ENCODE measurements at regions not wholly inside any gene's neighbourhood (a gene's known extent, or its start where the extent isn't known, plus 50 kb on each side); places are given as distances from the start of the nearest gene placed in this dataset.

GRCh38 chr18:37812961-37813360, 247.4 kb upstream of the CELF4 start:
- Histone ChIP-seq H3K36me3 (ENCODE audit: control insufficient read depth in 2 of 2, insufficient read depth in 2 of 2, low read length in 1 of 2) (no peaks in the 10 kb centered on the region), H3K27me3 (replicated peaks in 1 of 2; ENCODE audit: control insufficient read depth in 2 of 2, insufficient read depth in 2 of 2, low read length in 1 of 2) (no peaks in the 10 kb centered on the region), H3K4me1 (ENCODE audit: control insufficient read depth, insufficient read depth, low read length) (no peaks in the 10 kb centered on the region), H3K9me3 (replicated peaks; ENCODE audit: control insufficient read depth, insufficient read depth, low read length) (no peaks in the 10 kb centered on the region), H3K27ac (ENCODE audit: control insufficient read depth, insufficient read depth) (no peak overlapping the region), H3K79me2 (ENCODE audit: control insufficient read depth, insufficient read depth, low read length) (no peaks in the 10 kb centered on the region), H3K4me2 (ENCODE audit: control insufficient read depth, insufficient read depth) (no peak overlapping the region), H3K9ac (ENCODE audit: control insufficient read depth, insufficient read depth, low read length) (no peak overlapping the region), H4K20me1 (ENCODE audit: control insufficient read depth, insufficient read depth) (no peaks in the 10 kb centered on the region), H3K4me3 (no peak overlapping the region), H2AFZ (ENCODE audit: control insufficient read depth, low read depth, low read length) (no peak overlapping the region)
- no peak for FAIRE-seq
- ChIA-PET POLR2A (no interaction called here), RAD21 (ENCODE audit: unreplicated experiment) (no interaction called here), SMC1A (ENCODE audit: uncharacterized antibody, unreplicated experiment) (no interaction called here), CTCF (no interaction called here)
- WGBS (ENCODE audit: insufficient coverage, insufficient replicate concordance, low lambda C conversion rate, missing lambda C conversion rate): 22% methylated on average over 3 of the region's 3 CpGs
- no peak for DNase-seq (ENCODE audit: low read depth, low spot score)
- ATAC-seq: no peak
- no TSS peak for BruUV-seq (replicated peaks)
- intact Hi-C loops (cut with micrococcal nuclease; ENCODE audit: unreplicated experiment) (no loop called here), in situ Hi-C loops (cut with MboI) (no loop called here)
- TF ChIP-seq IKZF2 (IDR thresholded peaks at IDR 0.05) (no peak), E2F4 (IDR thresholded peaks at IDR 0.05; ENCODE audit: low read depth, low read length) (no peak), ZZZ3 (IDR thresholded peaks at IDR 0.05; ENCODE audit: control insufficient read depth, insufficient read length, low read depth) (no peak), PBX3 (IDR thresholded peaks at IDR 0.05; ENCODE audit: insufficient replicate concordance, low read depth, low read length) (no peak), MEF2A (IDR thresholded peaks at IDR 0.05; ENCODE audit: insufficient read depth, low read depth, low read length) (no peak), EED (IDR thresholded peaks at IDR 0.05; ENCODE audit: low read depth) (no peak), HDAC2 (IDR thresholded peaks at IDR 0.05) (no peak), POLR2A (IDR thresholded peaks at IDR 0.05; ENCODE audit: low read depth, low read length) (no peak), DPF2 (IDR thresholded peaks at IDR 0.05) (no peak), PML (IDR thresholded peaks at IDR 0.05; ENCODE audit: low read length) (no peak), SMAD1 (IDR thresholded peaks at IDR 0.05; ENCODE audit: low read depth, partially characterized antibody) (no peak), STAT3 (IDR thresholded peaks at IDR 0.05; ENCODE audit: low read depth, low read length) (no peak), ETV6 (conservative IDR thresholded peaks at IDR 0.05 in 1 of 2, IDR thresholded peaks at IDR 0.05 in 1 of 2; ENCODE audit: borderline replicate concordance in 1 of 2, low read depth in 1 of 2) (no peak), SP1 (IDR thresholded peaks at IDR 0.05; ENCODE audit: low read depth, low read length) (no peak), NFYA (IDR thresholded peaks at IDR 0.05; ENCODE audit: borderline replicate concordance, low read depth, low read length) (no peak), NFXL1 (IDR thresholded peaks at IDR 0.05; ENCODE audit: borderline replicate concordance) (no peak)
- TF ChIP-seq, protein P1, sequence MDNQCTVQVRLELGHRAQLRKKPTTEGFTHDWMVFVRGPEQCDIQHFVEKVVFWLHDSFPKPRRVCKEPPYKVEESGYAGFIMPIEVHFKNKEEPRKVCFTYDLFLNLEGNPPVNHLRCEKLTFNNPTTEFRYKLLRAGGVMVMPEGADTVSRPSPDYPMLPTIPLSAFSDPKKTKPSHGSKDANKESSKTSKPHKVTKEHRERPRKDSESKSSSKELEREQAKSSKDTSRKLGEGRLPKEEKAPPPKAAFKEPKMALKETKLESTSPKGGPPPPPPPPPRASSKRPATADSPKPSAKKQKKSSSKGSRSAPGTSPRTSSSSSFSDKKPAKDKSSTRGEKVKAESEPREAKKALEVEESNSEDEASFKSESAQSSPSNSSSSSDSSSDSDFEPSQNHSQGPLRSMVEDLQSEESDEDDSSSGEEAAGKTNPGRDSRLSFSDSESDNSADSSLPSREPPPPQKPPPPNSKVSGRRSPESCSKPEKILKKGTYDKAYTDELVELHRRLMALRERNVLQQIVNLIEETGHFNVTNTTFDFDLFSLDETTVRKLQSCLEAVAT (IDR thresholded peaks at IDR 0.05): no peak
- TF ChIP-seq, protein P2, sequence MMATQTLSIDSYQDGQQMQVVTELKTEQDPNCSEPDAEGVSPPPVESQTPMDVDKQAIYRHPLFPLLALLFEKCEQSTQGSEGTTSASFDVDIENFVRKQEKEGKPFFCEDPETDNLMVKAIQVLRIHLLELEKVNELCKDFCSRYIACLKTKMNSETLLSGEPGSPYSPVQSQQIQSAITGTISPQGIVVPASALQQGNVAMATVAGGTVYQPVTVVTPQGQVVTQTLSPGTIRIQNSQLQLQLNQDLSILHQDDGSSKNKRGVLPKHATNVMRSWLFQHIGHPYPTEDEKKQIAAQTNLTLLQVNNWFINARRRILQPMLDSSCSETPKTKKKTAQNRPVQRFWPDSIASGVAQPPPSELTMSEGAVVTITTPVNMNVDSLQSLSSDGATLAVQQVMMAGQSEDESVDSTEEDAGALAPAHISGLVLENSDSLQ (IDR thresholded peaks at IDR 0.05): no peak
- TF ChIP-seq, protein P3, sequence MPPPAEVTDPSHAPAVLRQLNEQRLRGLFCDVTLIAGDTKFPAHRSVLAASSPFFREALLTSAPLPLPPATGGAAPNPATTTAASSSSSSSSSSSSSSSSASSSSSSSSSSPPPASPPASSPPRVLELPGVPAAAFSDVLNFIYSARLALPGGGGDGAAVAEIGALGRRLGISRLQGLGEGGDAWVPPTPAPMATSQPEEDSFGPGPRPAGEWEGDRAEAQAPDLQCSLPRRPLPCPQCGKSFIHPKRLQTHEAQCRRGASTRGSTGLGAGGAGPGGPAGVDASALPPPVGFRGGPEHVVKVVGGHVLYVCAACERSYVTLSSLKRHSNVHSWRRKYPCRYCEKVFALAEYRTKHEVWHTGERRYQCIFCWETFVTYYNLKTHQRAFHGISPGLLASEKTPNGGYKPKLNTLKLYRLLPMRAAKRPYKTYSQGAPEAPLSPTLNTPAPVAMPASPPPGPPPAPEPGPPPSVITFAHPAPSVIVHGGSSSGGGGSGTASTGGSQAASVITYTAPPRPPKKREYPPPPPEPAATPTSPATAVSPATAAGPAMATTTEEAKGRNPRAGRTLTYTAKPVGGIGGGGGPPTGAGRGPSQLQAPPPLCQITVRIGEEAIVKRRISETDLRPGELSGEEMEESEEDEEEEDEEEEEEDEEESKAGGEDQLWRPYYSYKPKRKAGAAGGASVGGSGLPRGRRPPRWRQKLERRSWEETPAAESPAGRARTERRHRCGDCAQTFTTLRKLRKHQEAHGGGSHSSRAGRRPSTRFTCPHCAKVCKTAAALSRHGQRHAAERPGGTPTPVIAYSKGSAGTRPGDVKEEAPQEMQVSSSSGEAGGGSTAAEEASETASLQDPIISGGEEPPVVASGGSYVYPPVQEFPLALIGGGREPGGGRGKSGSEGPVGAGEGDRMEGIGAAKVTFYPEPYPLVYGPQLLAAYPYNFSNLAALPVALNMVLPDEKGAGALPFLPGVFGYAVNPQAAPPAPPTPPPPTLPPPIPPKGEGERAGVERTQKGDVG (CRISPR knock-in tag; IDR thresholded peaks at IDR 0.05): no peak

Data from GM12878 (cell line).